Keratinocyte (primary cell): ENCODE measurements at regions not wholly inside any gene's neighbourhood (a gene's known extent, or its start where the extent isn't known, plus 50 kb on each side); places are given as distances from the start of the nearest gene placed in this dataset.

Source experiments
- DNase-seq: peaks from one replicate; pipeline ENCODE4 v3.0.0-alpha.2; 2011; ENCODE audit warnings: low read depth, missing footprints, low spot score
- FAIRE-seq: peaks from 2 replicates; lab custom pipeline; 2011; peaks lifted over from hg19 to GRCh38; lab: Jason Lieb, UNC
- H2AFZ ChIP-seq: 2 replicates; pipeline ENCODE4 v1.6.0; 2012; ENCODE audit warnings: low read length, control low read depth, inconsistent platforms; ENCODE audit not compliant: control insufficient read depth
- H3K27ac ChIP-seq: 2 replicates; pipeline ENCODE4 v1.5.1; 2011; ENCODE audit warnings: low read length; ENCODE audit not compliant: control insufficient read depth, insufficient read depth
- H3K27me3 ChIP-seq: 3 replicates; pipeline ENCODE4 v1.6.0; 2011; ENCODE audit warnings: low read length; ENCODE audit not compliant: control insufficient read depth, insufficient read depth; ENCODE audit errors: extremely low read depth
- H3K36me3 ChIP-seq, 2 experiments: 2 replicates in 1 of 2; 3 replicates in 1 of 2; pipeline ENCODE4 v1.5.1; 2011; ENCODE audit warnings: low read length in 2 of 2, mild to moderate bottlenecking in 1 of 2; ENCODE audit not compliant: control insufficient read depth in 2 of 2, insufficient read depth in 2 of 2; ENCODE audit errors: extremely low read depth in 1 of 2
- H3K4me1 ChIP-seq: 3 replicates; pipeline ENCODE4 v1.5.1; 2011; ENCODE audit warnings: low read length; ENCODE audit not compliant: control insufficient read depth, insufficient read depth; ENCODE audit errors: extremely low read depth
- H3K4me2 ChIP-seq: 3 replicates; pipeline ENCODE4 v1.6.0; 2011; ENCODE audit warnings: low read depth, low read length; ENCODE audit not compliant: control insufficient read depth, insufficient read depth; ENCODE audit errors: extremely low read depth
- H3K4me3 ChIP-seq, 3 experiments: fragments of 200-600 bp in 1 of 3; sonication (generic) in 1 of 3; 2 replicates in 2 of 3; 3 replicates in 1 of 3; pipeline ENCODE4 v1.5.1; 2011 to 2016; ENCODE audit warnings: low read length in 3 of 3, mild to moderate bottlenecking in 3 of 3, control low read depth in 2 of 3, inconsistent platforms in 1 of 3, low read depth in 1 of 3, mixed read lengths in 1 of 3, mixed run types in 1 of 3, moderate library complexity in 1 of 3; ENCODE audit not compliant: control insufficient read depth in 2 of 3, insufficient read depth in 2 of 3; ENCODE audit errors: extremely low read depth in 1 of 3
- H3K79me2 ChIP-seq: 2 replicates; pipeline ENCODE4 v1.6.0; 2012; ENCODE audit warnings: low read length; ENCODE audit not compliant: control insufficient read depth, insufficient read depth
- H3K9ac ChIP-seq: 3 replicates; pipeline ENCODE4 v1.6.0; 2011; ENCODE audit warnings: low read length; ENCODE audit not compliant: control insufficient read depth, insufficient read depth; ENCODE audit errors: extremely low read depth
- H3K9me1 ChIP-seq: 3 replicates; pipeline ENCODE4 v1.6.0; 2011; ENCODE audit warnings: low read length; ENCODE audit not compliant: control insufficient read depth, insufficient read depth; ENCODE audit errors: extremely low read depth
- H3K9me3 ChIP-seq: 2 replicates; pipeline ENCODE4 v1.5.1; 2012; ENCODE audit warnings: low read depth, low read length; ENCODE audit not compliant: control insufficient read depth
- H4K20me1 ChIP-seq: 3 replicates; pipeline ENCODE4 v1.6.0; 2011; ENCODE audit warnings: low read length; ENCODE audit not compliant: control insufficient read depth, insufficient read depth; ENCODE audit errors: extremely low read depth
- EZH2 ChIP-seq: IDR thresholded peaks from one replicate; pipeline ENCODE4 v1.6.1; 2012; ENCODE audit warnings: inconsistent platforms, mild to moderate bottlenecking, low read length, moderate library complexity
- dilution Hi-C: fragments of 300-500 bp; cut with MboI; formaldehyde crosslinking; loops from one replicate; pipeline ENCODE4 v1.7.0; 2020; ENCODE audit warnings: low sequenced_read_pairs; ENCODE audit not compliant: extremely low pct_ligation_motif_present
- TF ChIP-seq, protein P1 (sequence below), 3 experiments: IDR thresholded peaks in 1 of 3; conservative IDR thresholded peaks in 1 of 3; optimal IDR thresholded peaks in 1 of 3; 2 replicates in 2 of 3; 3 replicates in 1 of 3; pipeline versions ENCODE3 to v1.5.1; 2011; ENCODE audit warnings: low read length in 3 of 3, mild to moderate bottlenecking in 3 of 3, moderate library complexity in 2 of 3, control low read depth in 1 of 3, inconsistent platforms in 1 of 3; ENCODE audit not compliant: insufficient read depth in 2 of 3; ENCODE audit errors: extremely low read depth in 1 of 3

DNA sequence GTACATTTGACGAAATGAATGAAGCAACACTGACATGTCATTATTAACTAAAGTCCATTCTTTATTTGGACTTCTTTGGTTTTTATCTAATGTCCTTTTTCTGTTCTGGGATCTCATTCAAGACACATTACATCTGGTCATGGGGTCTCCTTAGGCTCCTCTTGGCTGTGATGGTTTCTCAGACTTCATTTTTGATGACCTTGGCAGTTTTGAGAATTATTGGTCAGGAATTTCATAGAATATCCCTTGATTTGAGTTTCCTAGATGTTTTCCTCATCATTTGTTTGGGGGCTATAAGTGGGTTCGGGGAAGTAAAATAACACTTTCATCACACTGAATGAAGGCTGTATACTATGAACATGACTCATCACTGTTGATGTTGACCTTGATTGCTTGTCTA lies 770.6 kb downstream of the AACS start:
- peaks cover 2% of the 10 kb centered on the region for H3K9me3 ChIP-seq
- dilution Hi-C loops: no loop called here
- H3K36me3 ChIP-seq: no peaks in the 10 kb centered on the region
- H3K9ac ChIP-seq: no peak overlapping the region
- no peaks in the 10 kb centered on the region for H3K79me2 ChIP-seq
- DNase-seq (no peak), FAIRE-seq (no peak)
- no peaks in the 10 kb centered on the region for H4K20me1 ChIP-seq
- H3K9me1 ChIP-seq: no peaks in the 10 kb centered on the region
- no peak overlapping the region for H2AFZ ChIP-seq
- no peak overlapping the region for H3K27ac ChIP-seq
- H3K27me3 ChIP-seq: no peaks in the 10 kb centered on the region
- no peak overlapping the region for H3K4me3 ChIP-seq
- no peak overlapping the region for H3K4me2 ChIP-seq
- TF ChIP-seq, protein P1, sequence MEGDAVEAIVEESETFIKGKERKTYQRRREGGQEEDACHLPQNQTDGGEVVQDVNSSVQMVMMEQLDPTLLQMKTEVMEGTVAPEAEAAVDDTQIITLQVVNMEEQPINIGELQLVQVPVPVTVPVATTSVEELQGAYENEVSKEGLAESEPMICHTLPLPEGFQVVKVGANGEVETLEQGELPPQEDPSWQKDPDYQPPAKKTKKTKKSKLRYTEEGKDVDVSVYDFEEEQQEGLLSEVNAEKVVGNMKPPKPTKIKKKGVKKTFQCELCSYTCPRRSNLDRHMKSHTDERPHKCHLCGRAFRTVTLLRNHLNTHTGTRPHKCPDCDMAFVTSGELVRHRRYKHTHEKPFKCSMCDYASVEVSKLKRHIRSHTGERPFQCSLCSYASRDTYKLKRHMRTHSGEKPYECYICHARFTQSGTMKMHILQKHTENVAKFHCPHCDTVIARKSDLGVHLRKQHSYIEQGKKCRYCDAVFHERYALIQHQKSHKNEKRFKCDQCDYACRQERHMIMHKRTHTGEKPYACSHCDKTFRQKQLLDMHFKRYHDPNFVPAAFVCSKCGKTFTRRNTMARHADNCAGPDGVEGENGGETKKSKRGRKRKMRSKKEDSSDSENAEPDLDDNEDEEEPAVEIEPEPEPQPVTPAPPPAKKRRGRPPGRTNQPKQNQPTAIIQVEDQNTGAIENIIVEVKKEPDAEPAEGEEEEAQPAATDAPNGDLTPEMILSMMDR (optimal IDR thresholded peaks at IDR 0.05 in 1 of 3, IDR thresholded peaks at IDR 0.05 in 1 of 3, conservative IDR thresholded peaks at IDR 0.05 in 1 of 3; ENCODE audit: extremely low read depth in 1 of 3, insufficient read depth in 2 of 3, low read length in 3 of 3): no peak
- TF ChIP-seq EZH2: no peak
- no peaks in the 10 kb centered on the region for H3K4me1 ChIP-seq

DNA sequence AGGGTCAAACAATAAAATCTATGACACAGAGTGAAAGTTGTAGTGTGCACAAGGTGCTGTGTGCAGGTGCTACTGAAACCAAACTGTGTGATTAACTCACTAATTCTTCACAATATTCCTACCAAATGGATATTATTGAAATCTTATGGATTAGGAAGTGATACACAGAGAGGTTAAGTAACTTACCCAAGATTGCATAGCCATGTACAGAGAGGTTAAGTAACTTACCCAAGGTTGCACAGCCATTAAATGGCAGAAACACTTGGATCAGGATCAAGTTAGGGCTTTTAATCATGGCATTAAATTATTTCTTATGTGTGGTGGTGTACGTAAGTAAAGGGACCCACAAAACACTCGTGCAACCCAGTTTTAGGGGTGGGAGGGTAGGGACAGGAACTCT lies 771.4 kb downstream of the AACS start:
- H3K27me3 ChIP-seq: no peaks in the 10 kb centered on the region
- H3K4me2 ChIP-seq: no peak overlapping the region
- dilution Hi-C loops: no loop called here
- H3K27ac ChIP-seq: no peak overlapping the region
- peaks cover 2% of the 10 kb centered on the region for H3K9me3 ChIP-seq
- TF ChIP-seq, protein P1 (optimal IDR thresholded peaks at IDR 0.05 in 1 of 3, IDR thresholded peaks at IDR 0.05 in 1 of 3, conservative IDR thresholded peaks at IDR 0.05 in 1 of 3; ENCODE audit: extremely low read depth in 1 of 3, insufficient read depth in 2 of 3, low read length in 3 of 3): no peak
- no peak for TF ChIP-seq EZH2
- FAIRE-seq (no peak), DNase-seq (no peak)
- H4K20me1 ChIP-seq: no peaks in the 10 kb centered on the region
- no peak overlapping the region for H2AFZ ChIP-seq
- H3K4me1 ChIP-seq: no peaks in the 10 kb centered on the region
- H3K9me1 ChIP-seq: no peaks in the 10 kb centered on the region
- no peak overlapping the region for H3K9ac ChIP-seq
- H3K36me3 ChIP-seq: no peaks in the 10 kb centered on the region
- no peak overlapping the region for H3K4me3 ChIP-seq
- no peaks in the 10 kb centered on the region for H3K79me2 ChIP-seq
